CD4-positive, alpha-beta T cell treated with Interferon alpha-2 for 1 hour (primary cell): ENCODE measurements at regions not wholly inside any gene's neighbourhood (a gene's known extent, or its start where the extent isn't known, plus 50 kb on each side); places are given as distances from the start of the nearest gene placed in this dataset.

Experiments used
- DNase-seq, 2 donors: peaks; one replicate each; pipeline ENCODE4 v3.0.0-alpha.2; 2020 to 2022

DNA sequence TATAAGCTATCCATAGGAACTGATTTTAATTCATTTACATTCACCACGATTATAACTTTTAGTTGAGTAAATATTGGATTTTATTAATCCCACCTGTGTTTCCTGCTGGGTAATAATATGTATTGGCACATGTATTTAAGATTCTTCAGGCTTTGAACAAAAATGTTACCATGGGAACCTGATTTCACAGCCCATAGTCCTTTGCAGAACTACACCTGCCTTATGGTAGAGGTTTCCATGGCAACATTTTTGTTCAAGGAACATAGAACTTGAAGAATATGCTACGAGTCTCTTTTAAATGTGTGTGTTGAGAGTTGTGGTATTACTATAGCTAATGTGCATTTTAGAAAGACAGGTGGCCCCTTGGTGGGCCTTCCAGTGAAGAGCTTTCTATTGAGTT, 317.4 kb downstream of the SAMD5 start:
- DNase-seq = no peak

- no peak for DNase-seq
These were observed 318.2 kb downstream of the SAMD5 start for GRCh38 chr6:147826698-147827097.

GRCh38 chr6:147829418-147829817, 320.9 kb downstream of the SAMD5 start:
- no peak for DNase-seq

GRCh38 chr6:147829835-147830234, 321.3 kb downstream of the SAMD5 start:
- DNase-seq = no peak

DNA sequence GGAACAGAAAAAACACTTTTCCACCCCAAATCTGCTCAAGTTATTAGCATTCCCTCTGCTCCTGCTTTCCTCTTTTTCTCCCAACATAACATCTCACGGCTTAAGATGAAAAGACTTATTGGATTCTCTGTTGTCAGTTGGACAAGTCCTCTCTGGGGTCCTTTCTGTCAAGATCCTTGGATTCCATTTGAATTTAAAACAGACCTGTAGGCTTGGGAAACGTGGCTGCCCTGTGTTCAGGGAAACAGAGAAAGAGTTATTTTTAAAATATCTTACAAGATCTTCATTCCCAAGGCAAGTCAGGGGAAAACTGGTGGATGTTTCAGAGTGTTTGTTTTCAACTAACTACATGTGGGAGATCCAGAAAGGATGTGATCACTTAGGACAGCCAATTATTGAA, 322.9 kb downstream of the SAMD5 start:
- DNase-seq = no peak

GRCh38 chr6:147833607-147834006, 325.1 kb downstream of the SAMD5 start:
- no peak for DNase-seq

DNA sequence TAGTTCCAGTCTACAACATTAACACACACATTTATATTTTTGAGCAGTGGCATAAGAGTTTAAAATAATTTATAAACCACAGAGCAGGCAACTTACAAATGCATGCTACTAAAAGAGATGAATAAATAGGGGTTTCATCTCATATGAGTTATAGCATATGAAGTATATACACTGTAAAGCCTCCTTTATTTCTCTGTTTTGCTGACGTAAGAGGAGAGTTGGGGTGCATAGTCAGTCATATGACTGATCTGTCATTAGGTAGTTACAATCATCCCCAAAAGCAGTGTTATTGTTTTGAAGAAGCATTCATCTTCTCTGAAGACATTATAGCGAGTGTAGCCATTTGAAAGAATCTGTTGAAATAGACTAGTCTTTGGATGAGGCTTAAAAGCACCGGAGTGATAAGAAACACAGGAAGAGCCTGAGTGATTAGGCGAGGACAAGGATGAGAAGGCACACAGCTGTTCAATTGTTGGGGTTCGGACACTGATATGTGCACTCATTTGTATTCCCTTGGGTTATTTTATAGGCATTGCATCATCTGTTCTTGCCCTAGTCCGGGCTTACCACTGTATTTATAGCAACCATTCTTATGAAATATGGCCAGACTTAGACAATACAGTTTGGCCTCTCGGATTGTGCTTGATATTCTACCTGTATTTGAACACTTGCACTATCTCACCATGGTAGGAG, 325.7 kb downstream of the SAMD5 start:
- DNase-seq = no peak

DNA sequence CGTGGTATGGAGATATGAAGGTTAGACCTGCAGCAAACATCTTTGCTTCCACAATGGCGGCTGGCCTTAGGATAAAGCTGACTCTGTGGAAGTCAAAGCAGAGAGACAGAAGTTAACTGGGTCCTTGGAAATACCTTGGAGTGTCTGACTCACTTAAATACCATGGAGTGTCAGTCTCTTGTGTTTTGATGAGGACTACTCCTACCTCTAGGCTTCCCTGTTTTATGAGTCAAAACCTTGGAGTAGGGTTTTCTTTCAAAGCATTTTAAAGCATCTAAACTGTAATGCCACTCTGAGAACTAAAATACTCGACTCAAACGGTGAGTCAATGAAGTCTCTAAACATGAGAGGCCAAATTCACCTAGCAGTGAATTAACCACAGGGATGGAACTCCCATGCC, 329.1 kb downstream of the SAMD5 start:
- no peak for DNase-seq

DNA sequence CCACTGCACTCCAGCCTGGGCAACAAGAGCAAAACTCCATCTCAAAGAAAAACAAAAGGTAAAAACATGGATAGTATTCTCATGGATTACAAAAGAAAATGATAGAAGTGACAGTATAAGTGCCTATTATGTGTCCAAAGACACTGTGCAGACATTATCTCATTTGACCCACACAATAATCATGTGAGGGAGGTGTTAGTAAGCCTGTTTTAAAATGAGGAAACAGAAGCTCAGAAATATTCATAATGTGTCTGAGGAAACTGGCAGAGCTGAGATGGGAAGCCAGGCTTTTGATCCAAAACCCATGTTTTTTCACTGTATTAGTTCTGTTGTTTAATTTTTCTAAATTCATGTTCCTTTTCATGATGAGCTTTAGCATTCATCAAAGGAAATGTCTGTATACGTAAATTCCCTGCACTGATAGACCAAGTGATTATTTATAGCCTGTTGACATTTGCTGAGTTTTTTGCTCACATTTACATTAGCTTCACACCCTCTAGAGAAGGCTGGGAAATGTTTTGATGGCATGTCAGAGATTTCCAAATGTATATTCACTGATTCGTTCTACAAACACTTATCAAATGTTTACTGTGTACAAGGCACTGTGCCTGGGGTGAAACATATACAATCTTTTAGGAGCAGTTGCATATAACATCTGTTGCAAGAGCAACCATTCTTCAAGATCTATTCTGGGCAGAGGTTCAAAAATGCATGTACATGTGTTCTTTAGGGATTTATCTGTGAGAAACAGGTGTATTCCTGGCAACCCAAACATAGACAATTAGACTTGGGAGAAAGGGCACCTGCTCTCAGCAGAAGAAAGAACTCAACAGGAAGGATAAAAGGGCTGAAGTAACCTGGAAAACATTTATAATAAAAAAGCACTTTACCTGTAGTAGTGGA, 331.5 kb downstream of the SAMD5 start:
- DNase-seq = no peak

GRCh38 chr6:147841547-147842148, 333.2 kb downstream of the SAMD5 start:
- no peak for DNase-seq

DNA sequence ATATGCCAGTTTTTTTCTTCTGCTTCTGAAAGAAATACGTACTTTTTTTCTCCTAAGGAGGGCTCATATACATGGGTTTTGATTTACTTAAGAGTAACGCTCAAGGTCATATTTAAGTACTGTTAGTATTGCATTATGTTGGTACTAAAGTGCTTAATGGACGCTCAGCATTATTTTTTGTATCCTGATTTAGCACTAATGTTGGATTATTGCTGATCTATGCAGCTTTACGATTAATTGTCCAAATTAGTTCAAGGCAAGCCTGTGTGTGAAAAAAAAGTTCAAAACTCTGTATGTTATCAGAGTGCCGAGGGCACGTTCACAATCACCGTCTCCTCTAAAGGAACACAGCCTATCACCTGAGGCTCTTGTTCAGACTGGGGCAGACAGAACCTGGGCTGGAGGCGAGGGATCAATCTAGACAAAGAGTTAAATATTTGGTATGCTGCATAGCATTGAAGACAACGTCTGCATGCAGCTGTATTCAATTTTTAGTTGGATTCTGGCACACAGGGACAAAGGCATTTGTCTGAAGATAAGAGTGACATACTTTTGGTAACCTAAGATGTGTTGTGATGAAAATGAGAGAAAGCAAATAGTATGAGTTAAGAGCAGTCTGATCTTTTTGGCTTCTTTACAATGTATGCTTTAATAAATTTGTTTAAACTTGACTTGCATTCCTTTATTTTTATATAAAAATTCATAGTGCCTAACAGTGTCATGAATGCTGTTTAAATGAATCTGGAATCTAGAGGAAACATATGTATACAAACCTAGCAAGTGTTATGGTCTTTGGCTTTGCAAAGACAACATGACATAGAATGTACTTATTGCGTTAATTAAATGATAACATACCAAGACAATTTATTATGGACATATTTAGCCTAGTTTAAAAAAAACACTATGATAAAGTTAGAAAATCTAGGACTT, 341.2 kb downstream of the SAMD5 start:
- DNase-seq = no peak

DNA sequence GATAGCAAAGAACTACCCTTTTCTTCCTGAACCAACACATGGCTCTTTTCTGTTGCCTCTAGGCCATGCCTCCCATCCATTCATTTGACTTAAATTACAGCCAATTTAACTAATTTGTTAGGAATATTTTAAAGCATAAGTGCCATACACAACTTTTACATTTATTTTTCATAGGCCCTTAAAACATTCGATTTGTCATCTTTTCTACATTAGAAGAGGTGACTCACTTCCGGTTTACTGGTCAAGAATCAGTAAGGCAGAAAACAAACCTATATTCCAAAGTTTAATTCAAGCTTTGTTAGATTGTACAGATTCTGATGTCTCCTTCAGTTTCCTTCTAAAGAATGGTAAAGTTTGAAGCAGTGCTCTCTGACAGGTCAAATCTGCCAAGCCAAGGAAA, 344.3 kb downstream of the SAMD5 start:
- no peak for DNase-seq

- no peak for DNase-seq
These were observed 345.1 kb downstream of the SAMD5 start for GRCh38 chr6:147853574-147853973.

- DNase-seq = no peak
These were observed 347.5 kb downstream of the SAMD5 start for GRCh38 chr6:147855803-147856482.

GRCh38 chr6:147856687-147857086, 348.2 kb downstream of the SAMD5 start:
- no peak for DNase-seq

- no peak for DNase-seq
These were observed 349.9 kb downstream of the SAMD5 start for GRCh38 chr6:147858421-147858820.

DNA sequence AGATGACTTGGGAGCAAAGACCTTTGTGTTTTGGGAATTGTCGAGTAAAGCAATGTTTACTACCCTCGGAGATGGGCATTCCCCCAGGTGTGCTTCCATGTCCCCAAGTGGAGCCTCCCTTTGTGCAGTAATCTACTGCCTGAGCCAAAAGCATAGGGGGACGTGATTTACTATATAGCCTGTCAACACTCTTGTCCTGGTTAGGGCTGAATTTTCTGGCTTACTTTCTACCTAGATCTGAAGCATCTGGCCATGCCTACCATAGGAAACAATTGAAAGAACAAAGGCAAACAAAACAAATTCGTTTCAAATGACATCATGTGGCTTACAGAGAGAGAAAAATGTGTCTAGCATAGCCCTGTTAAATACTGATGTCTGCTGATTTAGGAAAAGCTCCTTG, 350.6 kb downstream of the SAMD5 start:
- no peak for DNase-seq

DNA sequence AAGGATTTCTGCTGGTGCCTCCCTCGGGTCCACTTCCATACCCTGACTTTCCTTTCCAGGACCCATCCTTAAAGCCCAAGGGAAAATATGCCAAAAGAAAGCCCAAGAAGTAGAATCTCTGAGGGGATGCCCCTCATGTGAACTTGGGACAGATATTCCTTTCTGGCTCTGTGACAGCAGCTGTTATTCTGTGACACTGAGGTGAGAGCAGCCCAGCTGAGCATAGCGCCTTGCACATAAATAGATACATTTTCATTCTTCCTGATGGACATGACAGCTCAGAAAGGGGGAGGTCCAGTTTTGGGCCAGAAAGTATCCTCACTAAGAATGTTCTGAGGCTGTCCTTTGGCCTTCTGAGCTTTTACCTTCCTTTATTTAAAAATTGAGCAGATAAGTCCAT, 353.2 kb downstream of the SAMD5 start:
- no peak for DNase-seq

DNA sequence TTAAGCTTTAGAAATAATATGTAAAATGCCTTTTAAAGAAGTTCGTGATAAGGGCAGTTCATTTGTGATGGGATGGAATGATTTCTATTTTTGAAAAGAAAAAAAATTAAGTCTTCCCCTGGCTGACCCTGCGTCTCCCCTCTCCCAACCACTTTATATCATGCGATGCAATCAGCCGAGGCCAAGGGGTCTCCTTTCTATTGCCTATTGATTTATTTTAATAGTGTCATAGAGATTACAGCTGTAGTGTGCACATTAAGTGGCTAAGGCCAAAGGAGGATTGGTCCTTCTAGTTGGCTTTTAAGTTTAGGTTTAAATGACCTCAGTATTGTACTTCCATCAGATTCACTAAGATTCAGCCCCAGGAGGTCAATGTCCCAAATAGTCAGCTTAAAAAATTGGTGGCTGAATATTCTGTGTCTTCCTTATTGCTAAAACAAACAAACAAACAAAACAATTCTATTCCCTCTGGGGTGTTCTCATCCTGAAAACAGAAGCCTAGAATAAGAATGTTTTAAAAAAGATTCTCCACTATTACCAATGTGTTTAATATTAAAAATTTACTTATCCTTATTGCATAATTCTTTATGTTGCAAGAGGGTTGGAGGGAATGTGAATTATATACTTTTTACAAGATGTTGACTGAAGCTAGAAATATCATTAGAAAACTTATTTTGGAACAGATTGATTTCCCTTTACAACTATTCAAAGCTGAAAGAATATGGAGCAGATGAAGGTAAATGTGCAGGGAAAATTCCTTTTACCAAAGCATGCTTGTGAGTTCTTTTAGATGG, 359.1 kb downstream of the SAMD5 start:
- no peak for DNase-seq

DNA sequence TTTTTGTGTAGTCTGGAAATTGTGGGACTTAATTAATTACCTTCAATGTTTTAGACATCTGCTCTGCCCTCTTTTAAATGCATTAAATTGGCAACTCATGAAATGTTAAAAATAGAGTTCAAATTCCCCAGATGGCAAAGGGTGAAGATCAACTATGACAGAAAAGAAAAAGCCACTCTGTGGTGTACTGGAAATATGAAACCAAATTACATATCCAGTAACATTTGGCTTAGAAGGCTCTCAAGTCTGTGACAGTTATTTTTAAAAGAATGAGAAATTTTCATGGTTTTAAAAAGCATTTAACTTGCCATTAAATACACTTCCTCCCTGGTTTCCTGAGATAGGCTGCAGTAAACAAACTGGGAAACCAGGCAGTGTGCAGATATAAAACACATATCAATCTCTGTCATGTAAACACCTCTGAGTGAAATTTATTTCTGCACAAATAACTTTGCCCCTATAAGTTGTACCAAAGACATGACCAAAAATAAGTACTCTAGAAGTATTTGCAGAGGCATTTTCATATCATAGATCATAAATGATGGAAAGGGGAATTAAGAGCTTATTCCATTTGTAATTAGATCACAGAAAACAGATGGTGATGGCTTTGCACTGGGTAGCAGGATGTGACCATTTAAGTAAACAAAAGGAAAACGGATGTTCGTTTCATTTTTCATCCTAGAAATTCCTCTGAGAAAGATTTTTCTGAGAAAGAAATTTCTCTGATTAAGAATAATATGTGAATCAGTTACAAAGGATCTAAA, 360.1 kb downstream of the SAMD5 start:
- no peak for DNase-seq

- no peak for DNase-seq
These were observed 360.7 kb downstream of the SAMD5 start for GRCh38 chr6:147869201-147869600.
